GM23338 (cell line): ENCODE measurements at regions not wholly inside any gene's neighbourhood (a gene's known extent, or its start where the extent isn't known, plus 50 kb on each side); places are given as distances from the start of the nearest gene placed in this dataset.

Experiments used
- ATAC-seq: fragments of 200-7000 bp; cut with Tn5 transposase; 3 replicates; pipeline ENCODE4 v1.9.1; 2020
- DNase-seq: peaks from one replicate; pipeline ENCODE4 v3.0.0-alpha.2; 2015; ENCODE audit warnings: low spot score
- H2AFZ ChIP-seq: fragments of 200-600 bp; sonication (generic); 2 replicates; pipeline ENCODE4 v1.8.0; 2016; ENCODE audit warnings: antibody characterized with exemption, mild to moderate bottlenecking, moderate library complexity
- H3F3A ChIP-seq: fragments of 200-600 bp; sonication (generic); replicated peaks from 2 replicates; pipeline ENCODE4 v1.8.0; 2017; ENCODE audit warnings: antibody characterized with exemption, mixed run types, low read depth
- H3K27ac ChIP-seq: fragments of 200-600 bp; sonication (generic); 2 replicates; pipeline ENCODE4 v1.6.1; 2016; ENCODE audit warnings: low read depth
- H3K27me3 ChIP-seq: fragments of 200-600 bp; sonication (generic); 2 replicates; pipeline ENCODE4 v1.8.0; 2016; ENCODE audit warnings: mild to moderate bottlenecking, mixed run types, moderate library complexity; ENCODE audit not compliant: insufficient read depth
- H3K36me3 ChIP-seq: fragments of 200-600 bp; sonication (generic); 2 replicates; pipeline ENCODE4 v1.8.0; 2016; ENCODE audit warnings: mild to moderate bottlenecking; ENCODE audit not compliant: insufficient read depth
- H3K4me1 ChIP-seq: fragments of 200-600 bp; sonication (generic); 2 replicates; pipeline ENCODE4 v1.8.0; 2016; ENCODE audit warnings: mild to moderate bottlenecking, moderate library complexity; ENCODE audit not compliant: insufficient read depth
- H3K4me2 ChIP-seq: fragments of 200-600 bp; sonication (generic); 2 replicates; pipeline ENCODE4 v1.7.1; 2017; ENCODE audit warnings: mixed run types
- H3K4me3 ChIP-seq: fragments of 200-600 bp; sonication (generic); 2 replicates; pipeline ENCODE4 v1.6.1; 2016; ENCODE audit warnings: mixed run types
- H3K79me2 ChIP-seq: fragments of 200-600 bp; sonication (generic); replicated peaks from 2 replicates; pipeline ENCODE4 v1.8.0; 2017; ENCODE audit warnings: mild to moderate bottlenecking; ENCODE audit not compliant: insufficient read depth
- H3K9me2 ChIP-seq: fragments of 200-600 bp; sonication (generic); 2 replicates; pipeline ENCODE4 v1.8.0; 2017; ENCODE audit not compliant: insufficient read depth
- H4K20me1 ChIP-seq: fragments of 200-600 bp; sonication (generic); replicated peaks from 2 replicates; pipeline ENCODE4 v1.8.0; 2017; ENCODE audit warnings: mild to moderate bottlenecking; ENCODE audit not compliant: insufficient read depth
- H3K27ac Mint-ChIP-seq: 2 replicates; pipeline ENCODE4 v1.8.0; 2020; ENCODE audit warnings: inconsistent platforms, mild to moderate bottlenecking, moderate library complexity, mixed read lengths
- H3K27me3 Mint-ChIP-seq: 3 replicates; pipeline ENCODE4 v1.8.0; 2022; ENCODE audit warnings: low read depth, mild to moderate bottlenecking, moderate library complexity, mixed read lengths, inconsistent platforms; ENCODE audit not compliant: insufficient read depth, poor library complexity
- H3K36me3 Mint-ChIP-seq: 3 replicates; pipeline ENCODE4 v1.8.0; 2021; ENCODE audit warnings: low read depth, mild to moderate bottlenecking, inconsistent platforms, moderate library complexity, mixed read lengths
- H3K4me1 Mint-ChIP-seq: 3 replicates; pipeline ENCODE4 v1.8.0; 2020; ENCODE audit warnings: mild to moderate bottlenecking, inconsistent platforms, mixed read lengths
- H3K4me3 Mint-ChIP-seq: 3 replicates; pipeline ENCODE4 v1.8.0; 2021; ENCODE audit warnings: moderate library complexity, mild to moderate bottlenecking, inconsistent platforms, mixed read lengths
- H3K9me3 Mint-ChIP-seq: 3 replicates; pipeline ENCODE4 v1.8.0; 2020; ENCODE audit warnings: moderate library complexity, mild to moderate bottlenecking, inconsistent platforms, mixed read lengths
- CREB1 ChIP-seq: fragments of 250-450 bp; sonication (Bioruptor Pico); IDR thresholded peaks from 2 replicates; pipeline ENCODE4 v1.5.0; 2020; ENCODE audit warnings: low read depth, mild to moderate bottlenecking, moderate library complexity
- CTCF ChIP-seq, 2 experiments: fragments of 200-600 bp in 1 of 2; sonication (generic) in 1 of 2; conservative IDR thresholded peaks; 2 replicates each; pipeline versions ENCODE4 v1.5.1 to v1.6.1; 2016 to 2017; ENCODE audit warnings: antibody characterized with exemption in 2 of 2, low read depth in 2 of 2, mild to moderate bottlenecking in 2 of 2, moderate library complexity in 1 of 2
- EZH2 ChIP-seq: fragments of 200-600 bp; sonication (generic); IDR thresholded peaks from one replicate; pipeline ENCODE4 v1.8.0; 2017; ENCODE audit warnings: antibody characterized with exemption, mild to moderate bottlenecking, low read depth; ENCODE audit not compliant: unreplicated experiment
- JUNB ChIP-seq: IDR thresholded peaks from one replicate; pipeline ENCODE4 v1.6.1; 2016; ENCODE audit warnings: antibody characterized with exemption; ENCODE audit not compliant: unreplicated experiment
- NANOG ChIP-seq: IDR thresholded peaks from 2 replicates; pipeline ENCODE4 v1.6.1; 2016; ENCODE audit warnings: antibody characterized with exemption, borderline replicate concordance
- POLR2AphosphoS5 ChIP-seq: IDR thresholded peaks from 2 replicates; pipeline ENCODE4 v1.6.1; 2016; ENCODE audit warnings: antibody characterized with exemption, low read depth
- STAT1 ChIP-seq: IDR thresholded peaks from one replicate; pipeline ENCODE4 v1.6.1; 2016; ENCODE audit warnings: antibody characterized with exemption; ENCODE audit not compliant: unreplicated experiment
- ZNF114 ChIP-seq: fragments of 250-450 bp; sonication (Bioruptor Pico); IDR thresholded peaks from 2 replicates; pipeline ENCODE4 v1.5.0; 2020; ENCODE audit warnings: mild to moderate bottlenecking, moderate library complexity
- ZNF331 ChIP-seq: fragments of 250-450 bp; sonication (Bioruptor Pico); IDR thresholded peaks from 2 replicates; pipeline ENCODE4 v1.5.0; 2020; ENCODE audit warnings: low read depth, mild to moderate bottlenecking, moderate library complexity
- TF ChIP-seq, protein P1 (sequence below): IDR thresholded peaks from one replicate; pipeline ENCODE4 v1.6.1; 2018; ENCODE audit warnings: antibody characterized with exemption; ENCODE audit not compliant: unreplicated experiment
- TF ChIP-seq, protein P2 (sequence below): IDR thresholded peaks from 2 replicates; pipeline ENCODE4 v1.6.1; 2016; ENCODE audit warnings: antibody characterized with exemption
- TF ChIP-seq, protein P3 (sequence below): fragments of 250-450 bp; sonication (Bioruptor Pico); IDR thresholded peaks from 2 replicates; pipeline ENCODE4 v1.5.0; 2020; ENCODE audit warnings: mild to moderate bottlenecking, moderate library complexity

- TF ChIP-seq NANOG: no peak
- no peak for TF ChIP-seq POLR2AphosphoS5
- TF ChIP-seq EZH2: no peak
- no peak for TF ChIP-seq JUNB
- TF ChIP-seq, protein P1, sequence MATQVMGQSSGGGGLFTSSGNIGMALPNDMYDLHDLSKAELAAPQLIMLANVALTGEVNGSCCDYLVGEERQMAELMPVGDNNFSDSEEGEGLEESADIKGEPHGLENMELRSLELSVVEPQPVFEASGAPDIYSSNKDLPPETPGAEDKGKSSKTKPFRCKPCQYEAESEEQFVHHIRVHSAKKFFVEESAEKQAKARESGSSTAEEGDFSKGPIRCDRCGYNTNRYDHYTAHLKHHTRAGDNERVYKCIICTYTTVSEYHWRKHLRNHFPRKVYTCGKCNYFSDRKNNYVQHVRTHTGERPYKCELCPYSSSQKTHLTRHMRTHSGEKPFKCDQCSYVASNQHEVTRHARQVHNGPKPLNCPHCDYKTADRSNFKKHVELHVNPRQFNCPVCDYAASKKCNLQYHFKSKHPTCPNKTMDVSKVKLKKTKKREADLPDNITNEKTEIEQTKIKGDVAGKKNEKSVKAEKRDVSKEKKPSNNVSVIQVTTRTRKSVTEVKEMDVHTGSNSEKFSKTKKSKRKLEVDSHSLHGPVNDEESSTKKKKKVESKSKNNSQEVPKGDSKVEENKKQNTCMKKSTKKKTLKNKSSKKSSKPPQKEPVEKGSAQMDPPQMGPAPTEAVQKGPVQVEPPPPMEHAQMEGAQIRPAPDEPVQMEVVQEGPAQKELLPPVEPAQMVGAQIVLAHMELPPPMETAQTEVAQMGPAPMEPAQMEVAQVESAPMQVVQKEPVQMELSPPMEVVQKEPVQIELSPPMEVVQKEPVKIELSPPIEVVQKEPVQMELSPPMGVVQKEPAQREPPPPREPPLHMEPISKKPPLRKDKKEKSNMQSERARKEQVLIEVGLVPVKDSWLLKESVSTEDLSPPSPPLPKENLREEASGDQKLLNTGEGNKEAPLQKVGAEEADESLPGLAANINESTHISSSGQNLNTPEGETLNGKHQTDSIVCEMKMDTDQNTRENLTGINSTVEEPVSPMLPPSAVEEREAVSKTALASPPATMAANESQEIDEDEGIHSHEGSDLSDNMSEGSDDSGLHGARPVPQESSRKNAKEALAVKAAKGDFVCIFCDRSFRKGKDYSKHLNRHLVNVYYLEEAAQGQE: no peak
- no peak for TF ChIP-seq ZNF114 (CRISPR knock-in tag)
- TF ChIP-seq, protein P2, sequence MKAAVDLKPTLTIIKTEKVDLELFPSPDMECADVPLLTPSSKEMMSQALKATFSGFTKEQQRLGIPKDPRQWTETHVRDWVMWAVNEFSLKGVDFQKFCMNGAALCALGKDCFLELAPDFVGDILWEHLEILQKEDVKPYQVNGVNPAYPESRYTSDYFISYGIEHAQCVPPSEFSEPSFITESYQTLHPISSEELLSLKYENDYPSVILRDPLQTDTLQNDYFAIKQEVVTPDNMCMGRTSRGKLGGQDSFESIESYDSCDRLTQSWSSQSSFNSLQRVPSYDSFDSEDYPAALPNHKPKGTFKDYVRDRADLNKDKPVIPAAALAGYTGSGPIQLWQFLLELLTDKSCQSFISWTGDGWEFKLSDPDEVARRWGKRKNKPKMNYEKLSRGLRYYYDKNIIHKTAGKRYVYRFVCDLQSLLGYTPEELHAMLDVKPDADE: no peak
- TF ChIP-seq STAT1: no peak
- TF ChIP-seq, protein P3, sequence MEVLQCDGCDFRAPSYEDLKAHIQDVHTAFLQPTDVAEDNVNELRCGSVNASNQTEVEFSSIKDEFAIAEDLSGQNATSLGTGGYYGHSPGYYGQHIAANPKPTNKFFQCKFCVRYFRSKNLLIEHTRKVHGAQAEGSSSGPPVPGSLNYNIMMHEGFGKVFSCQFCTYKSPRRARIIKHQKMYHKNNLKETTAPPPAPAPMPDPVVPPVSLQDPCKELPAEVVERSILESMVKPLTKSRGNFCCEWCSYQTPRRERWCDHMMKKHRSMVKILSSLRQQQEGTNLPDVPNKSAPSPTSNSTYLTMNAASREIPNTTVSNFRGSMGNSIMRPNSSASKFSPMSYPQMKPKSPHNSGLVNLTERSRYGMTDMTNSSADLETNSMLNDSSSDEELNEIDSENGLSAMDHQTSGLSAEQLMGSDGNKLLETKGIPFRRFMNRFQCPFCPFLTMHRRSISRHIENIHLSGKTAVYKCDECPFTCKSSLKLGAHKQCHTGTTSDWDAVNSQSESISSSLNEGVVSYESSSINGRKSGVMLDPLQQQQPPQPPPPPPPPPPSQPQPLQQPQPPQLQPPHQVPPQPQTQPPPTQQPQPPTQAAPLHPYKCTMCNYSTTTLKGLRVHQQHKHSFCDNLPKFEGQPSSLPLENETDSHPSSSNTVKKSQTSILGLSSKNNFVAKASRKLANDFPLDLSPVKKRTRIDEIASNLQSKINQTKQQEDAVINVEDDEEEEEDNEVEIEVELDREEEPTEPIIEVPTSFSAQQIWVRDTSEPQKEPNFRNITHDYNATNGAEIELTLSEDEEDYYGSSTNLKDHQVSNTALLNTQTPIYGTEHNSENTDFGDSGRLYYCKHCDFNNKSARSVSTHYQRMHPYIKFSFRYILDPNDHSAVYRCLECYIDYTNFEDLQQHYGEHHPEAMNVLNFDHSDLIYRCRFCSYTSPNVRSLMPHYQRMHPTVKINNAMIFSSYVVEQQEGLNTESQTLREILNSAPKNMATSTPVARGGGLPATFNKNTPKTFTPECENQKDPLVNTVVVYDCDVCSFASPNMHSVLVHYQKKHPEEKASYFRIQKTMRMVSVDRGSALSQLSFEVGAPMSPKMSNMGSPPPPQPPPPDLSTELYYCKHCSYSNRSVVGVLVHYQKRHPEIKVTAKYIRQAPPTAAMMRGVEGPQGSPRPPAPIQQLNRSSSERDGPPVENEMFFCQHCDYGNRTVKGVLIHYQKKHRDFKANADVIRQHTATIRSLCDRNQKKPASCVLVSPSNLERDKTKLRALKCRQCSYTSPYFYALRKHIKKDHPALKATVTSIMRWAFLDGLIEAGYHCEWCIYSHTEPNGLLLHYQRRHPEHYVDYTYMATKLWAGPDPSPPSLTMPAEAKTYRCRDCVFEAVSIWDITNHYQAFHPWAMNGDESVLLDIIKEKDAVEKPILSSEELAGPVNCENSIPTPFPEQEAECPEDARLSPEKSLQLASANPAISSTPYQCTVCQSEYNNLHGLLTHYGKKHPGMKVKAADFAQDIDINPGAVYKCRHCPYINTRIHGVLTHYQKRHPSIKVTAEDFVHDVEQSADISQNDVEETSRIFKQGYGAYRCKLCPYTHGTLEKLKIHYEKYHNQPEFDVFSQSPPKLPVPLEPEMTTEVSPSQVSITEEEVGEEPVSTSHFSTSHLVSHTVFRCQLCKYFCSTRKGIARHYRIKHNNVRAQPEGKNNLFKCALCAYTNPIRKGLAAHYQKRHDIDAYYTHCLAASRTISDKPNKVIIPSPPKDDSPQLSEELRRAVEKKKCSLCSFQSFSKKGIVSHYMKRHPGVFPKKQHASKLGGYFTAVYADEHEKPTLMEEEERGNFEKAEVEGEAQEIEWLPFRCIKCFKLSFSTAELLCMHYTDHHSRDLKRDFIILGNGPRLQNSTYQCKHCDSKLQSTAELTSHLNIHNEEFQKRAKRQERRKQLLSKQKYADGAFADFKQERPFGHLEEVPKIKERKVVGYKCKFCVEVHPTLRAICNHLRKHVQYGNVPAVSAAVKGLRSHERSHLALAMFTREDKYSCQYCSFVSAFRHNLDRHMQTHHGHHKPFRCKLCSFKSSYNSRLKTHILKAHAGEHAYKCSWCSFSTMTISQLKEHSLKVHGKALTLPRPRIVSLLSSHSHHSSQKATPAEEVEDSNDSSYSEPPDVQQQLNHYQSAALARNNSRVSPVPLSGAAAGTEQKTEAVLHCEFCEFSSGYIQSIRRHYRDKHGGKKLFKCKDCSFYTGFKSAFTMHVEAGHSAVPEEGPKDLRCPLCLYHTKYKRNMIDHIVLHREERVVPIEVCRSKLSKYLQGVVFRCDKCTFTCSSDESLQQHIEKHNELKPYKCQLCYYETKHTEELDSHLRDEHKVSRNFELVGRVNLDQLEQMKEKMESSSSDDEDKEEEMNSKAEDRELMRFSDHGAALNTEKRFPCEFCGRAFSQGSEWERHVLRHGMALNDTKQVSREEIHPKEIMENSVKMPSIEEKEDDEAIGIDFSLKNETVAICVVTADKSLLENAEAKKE (CRISPR knock-in tag): no peak
- TF ChIP-seq ZNF331: no peak
- no peak for TF ChIP-seq CTCF (conservative IDR thresholded peaks at IDR 0.05; ENCODE audit: low read depth in 2 of 2)
- TF ChIP-seq CREB1 (CRISPR knock-in tag): no peak
- Histone ChIP-seq H3K9me2 (no peaks in the 10 kb centered on the region), H3K79me2 (no peaks in the 10 kb centered on the region), H3K4me3 (no peak overlapping the region), H3K27ac (no peak overlapping the region), H3K4me2 (no peak overlapping the region), H4K20me1 (no peaks in the 10 kb centered on the region), H3F3A (no peaks in the 10 kb centered on the region), H3K27me3 (peaks cover 17% of the 10 kb centered on the region), H3K4me1 (peaks cover 3% of the 10 kb centered on the region; the same call in 1 of the 2 replicates), H3K36me3 (no peaks in the 10 kb centered on the region), H2AFZ (no peak overlapping the region)
- no peak for ATAC-seq
- Mint-ChIP-seq H3K27ac (no peak overlapping the region), H3K36me3 (peaks cover 3% of the 10 kb centered on the region; the same call in 1 of the 3 replicates), H3K4me3 (no peak overlapping the region), H3K4me1 (peaks cover 12% of the 10 kb centered on the region), H3K27me3 (peaks cover 30% of the 10 kb centered on the region), H3K9me3 (peaks cover 7% of the 10 kb centered on the region; the same call in 2 of the 3 replicates)
- DNase-seq: no peak
These were observed 72.7 kb upstream of the GATA5 start for GRCh38 chr20:62548471-62548870.
